NCI-H128 (cell line): ENCODE measurements at regions not wholly inside any gene's neighbourhood (a gene's known extent, or its start where the extent isn't known, plus 50 kb on each side); places are given as distances from the start of the nearest gene placed in this dataset.
"Not testable (repeated sequence)": the region's sequence is repeated elsewhere in the genome, so short reads cannot be mapped to it uniquely, and the experiment has no call there.

Source experiments
- DNase-seq: peaks from one replicate; lab custom pipeline; 2025; ENCODE audit not compliant: unreplicated experiment; lab: John Stamatoyannopoulos, UW

- no peak for DNase-seq
Measured at GRCh38 chr10:128571745-128572144, 445.5 kb upstream of the MKI67 start.

GRCh38 chr10:128572696-128573095 lies 446.5 kb upstream of the MKI67 start:
- no peak for DNase-seq

- DNase-seq: no peak
Measured at GRCh38 chr10:128573281-128573845, 447.1 kb upstream of the MKI67 start.

DNA sequence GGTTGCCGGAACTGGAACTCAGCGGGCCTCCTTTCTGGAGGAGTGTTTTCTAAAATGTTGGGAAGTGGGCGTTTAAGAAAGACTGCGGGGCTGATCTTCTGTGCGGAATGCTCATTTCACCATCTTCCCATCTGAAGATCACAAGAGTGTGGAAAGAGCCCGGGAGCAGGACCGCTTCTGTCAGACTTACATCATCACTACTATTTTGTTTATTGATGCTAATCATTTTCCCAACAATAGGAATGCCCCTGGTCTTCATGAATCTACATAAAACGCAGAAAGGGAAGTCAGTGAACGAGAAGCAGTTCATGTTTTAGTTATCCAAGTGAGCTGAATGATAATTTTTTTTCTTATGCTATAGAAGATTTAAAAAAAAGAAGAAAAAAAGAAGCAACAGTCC lies 447.8 kb upstream of the MKI67 start:
- no peak for DNase-seq

GRCh38 chr10:128574581-128575210 lies 448.5 kb upstream of the MKI67 start:
- no peak for DNase-seq

- DNase-seq: no peak
Measured at GRCh38 chr10:128575761-128576160, 449.5 kb upstream of the MKI67 start.

DNA sequence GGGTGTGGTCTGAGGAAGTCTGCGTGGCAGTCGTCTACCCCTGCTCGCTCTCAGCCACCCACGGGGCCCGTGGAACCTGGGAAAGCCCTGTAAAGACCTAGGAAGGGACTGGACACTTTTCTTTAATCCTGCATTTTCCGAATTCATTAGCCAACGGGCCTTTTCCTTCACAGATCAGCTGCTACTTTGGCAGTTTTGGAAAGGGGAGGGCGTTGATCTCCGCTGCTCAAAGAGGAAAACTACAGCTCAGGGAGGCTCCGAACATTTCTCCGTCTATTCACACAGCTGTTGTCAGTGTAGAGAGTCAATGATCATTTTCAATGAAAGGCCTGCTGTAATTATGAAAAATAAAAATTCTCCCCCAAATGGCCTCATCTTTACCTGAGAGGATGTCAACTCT lies 450.1 kb upstream of the MKI67 start:
- DNase-seq: no peak

DNA sequence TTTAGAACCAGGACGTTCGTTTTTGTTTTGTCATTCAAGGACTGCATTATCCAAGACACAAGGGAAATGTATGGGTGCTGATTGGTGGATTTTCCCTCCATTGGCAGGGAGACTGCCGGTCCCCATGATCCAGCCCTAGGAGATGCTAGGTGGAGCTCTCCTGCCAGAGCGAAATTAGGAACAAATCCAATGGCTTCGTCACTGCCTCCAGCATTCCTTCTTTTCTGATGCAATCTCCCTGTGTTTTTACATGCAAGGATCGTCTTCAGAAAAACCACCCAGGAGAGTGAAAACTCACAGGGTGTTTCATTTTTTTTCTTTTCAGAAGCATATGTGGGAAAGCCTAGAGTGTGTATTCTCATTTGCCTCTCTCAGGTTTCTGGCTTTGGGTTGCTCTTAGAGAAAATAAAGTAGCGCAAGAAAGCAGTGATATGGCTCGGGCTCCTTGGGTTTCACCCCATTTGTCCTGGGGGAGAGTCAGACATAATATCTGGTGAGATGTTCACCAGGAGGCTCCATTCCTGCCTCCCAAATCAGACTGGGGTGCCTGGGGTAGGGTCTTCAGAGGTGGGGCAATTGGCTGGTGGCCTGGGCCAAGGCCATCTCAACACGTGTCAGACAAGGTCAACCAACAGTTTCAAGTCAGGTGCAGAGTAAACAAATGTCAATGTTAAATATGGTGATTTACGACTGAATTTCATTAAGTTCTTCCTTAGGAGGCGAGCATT lies 450.9 kb upstream of the MKI67 start:
- no peak for DNase-seq

DNA sequence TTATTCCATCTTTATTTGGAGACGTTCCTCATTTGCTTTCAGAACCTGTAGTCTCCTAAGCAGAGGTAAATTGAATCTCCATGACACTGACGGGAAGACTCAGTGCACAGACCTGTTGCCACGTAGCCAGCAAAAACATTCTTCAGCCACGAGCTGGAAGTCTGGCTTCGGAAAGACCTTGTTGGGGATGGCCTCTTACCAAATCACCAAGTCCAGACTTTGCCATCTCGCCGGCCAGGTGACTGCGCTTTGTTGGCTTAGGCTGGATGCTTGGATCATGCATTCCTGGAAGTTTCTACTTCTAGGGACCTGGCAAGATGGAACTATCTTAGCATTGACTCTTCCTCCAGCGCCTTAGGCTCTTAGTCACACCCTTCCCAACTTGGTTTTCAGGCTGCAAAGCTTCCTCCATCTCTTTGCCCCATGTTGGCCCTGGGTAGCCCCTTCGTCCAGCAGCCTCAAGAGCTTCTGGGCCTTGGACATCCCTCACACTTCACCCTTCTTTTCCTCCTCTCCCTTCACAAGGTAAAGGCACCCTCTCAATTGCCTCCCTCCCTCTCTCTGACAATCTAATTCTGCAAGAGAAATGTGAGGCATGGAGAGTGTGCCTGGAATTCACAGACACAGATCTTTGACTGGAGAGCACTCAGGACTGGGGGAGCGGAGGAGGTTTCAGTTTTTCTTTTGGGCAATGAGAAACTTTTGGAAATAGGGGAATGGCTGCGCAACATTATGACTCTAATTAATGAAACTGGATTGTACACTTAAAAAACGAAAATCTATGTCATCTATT lies 451.9 kb upstream of the MKI67 start:
- DNase-seq: no peak

DNA sequence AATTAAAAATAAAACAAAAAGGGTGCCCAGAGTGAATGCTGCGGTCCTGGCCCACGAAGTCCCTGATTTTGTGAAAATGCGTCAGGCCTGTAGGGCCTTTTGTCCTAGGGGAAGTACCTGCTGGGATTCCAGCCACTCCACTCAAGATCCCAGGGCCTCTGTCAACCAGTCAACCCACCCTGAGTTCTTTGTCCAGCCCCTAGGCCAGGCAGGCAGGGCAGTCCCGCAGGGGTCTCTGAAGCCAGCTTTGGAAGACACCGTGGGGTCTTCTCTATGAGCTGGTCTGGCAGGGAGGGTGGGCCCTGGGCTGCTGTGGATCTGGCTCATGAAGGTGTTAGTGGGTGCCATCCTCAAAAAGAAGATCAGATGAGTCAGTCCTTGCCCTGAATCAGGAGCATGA lies 452.5 kb upstream of the MKI67 start:
- DNase-seq: no peak

DNA sequence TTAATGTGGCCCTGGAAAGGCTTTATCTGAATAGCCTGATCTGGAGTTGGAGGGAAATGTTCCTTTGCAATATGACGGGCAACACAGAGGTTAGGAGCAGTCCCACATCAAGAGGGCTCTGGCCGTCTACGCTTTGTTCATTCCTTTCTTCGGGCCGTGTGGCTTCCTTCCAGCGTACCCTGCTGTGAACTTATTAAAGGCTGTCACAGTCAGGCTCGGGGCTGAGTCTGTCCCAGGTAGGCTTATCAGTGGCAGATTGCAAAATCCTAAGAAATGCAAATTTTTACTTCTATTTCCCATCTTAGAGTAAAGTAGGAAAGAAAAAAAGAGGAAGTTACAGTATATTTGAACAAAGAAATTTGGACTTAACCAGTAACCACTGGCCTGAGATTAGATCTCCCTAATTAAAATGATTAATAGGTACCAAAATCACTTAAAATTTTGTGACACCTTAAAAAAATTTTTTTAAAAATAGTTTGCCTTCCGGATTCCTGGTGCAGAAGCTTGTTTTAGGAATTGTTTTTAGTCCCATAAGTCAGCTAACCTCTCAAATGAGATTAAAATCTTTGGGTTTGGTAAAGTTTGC lies 453.1 kb upstream of the MKI67 start:
- no peak for DNase-seq

DNA sequence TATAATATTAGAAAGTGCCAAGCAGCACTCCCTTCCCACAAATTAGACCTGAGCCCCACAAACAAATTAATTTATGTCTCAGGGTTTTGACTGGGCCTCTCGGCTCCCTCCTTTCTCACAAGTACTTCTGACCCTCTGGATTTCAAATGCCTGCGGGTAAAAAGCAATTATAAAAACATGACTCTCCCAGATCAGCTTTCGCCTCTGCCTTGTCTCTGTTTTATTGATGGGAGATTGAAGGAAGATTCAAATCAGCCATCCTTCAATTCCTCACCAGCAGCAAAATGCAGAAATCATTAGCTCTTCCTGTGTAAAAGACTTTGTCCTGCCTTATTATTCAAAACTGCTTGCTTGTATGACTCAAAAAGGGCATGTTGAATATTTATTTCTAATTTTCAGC lies 453.7 kb upstream of the MKI67 start:
- DNase-seq: no peak

- DNase-seq: not testable (repeated sequence)
Measured at GRCh38 chr10:128583125-128583524, 456.9 kb upstream of the MKI67 start.

DNA sequence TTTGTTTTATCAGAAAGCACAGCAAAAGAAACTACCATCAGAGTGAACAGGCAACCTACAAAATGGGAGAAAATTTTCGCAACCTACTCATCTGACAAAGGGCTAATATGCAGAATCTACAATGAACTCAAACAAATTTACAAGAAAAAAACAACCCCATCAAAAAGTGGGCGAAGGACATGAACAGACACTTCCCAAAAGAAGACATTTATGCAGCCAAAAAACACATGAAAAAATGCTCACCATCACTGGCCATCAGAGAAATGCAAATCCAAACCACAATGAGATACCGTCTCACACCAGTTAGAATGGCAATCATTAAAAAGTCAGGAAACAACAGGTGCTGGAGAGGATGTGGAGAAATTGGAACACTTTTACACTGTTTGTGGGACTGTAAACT lies 460.4 kb upstream of the MKI67 start:
- not testable (repeated sequence) for DNase-seq

GRCh38 chr10:128587689-128588088 lies 461.5 kb upstream of the MKI67 start:
- DNase-seq: no peak

DNA sequence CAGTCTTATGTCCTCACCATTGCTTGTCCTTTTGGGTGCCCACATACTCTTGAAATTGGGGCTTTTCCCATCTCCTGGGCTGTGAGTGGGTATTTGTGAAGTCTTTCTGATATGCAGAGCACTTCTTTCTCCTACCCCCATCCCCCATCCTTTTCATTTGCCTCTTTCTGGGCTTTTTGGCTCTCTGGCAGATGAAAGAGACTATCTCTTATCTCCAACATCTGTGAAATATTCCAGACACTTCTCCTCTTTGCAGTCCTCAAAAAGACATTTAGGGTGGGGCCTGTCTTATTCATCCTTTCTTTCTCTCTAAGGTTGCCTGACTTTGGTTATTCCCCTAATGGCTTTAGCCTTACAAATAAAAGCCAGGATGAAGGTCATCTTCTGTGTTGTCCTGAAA lies 462.2 kb upstream of the MKI67 start:
- DNase-seq: no peak

GRCh38 chr10:128594688-128595087 lies 468.5 kb upstream of the MKI67 start:
- no peak for DNase-seq

GRCh38 chr10:128596906-128597305 lies 470.7 kb upstream of the MKI67 start:
- DNase-seq: no peak

DNA sequence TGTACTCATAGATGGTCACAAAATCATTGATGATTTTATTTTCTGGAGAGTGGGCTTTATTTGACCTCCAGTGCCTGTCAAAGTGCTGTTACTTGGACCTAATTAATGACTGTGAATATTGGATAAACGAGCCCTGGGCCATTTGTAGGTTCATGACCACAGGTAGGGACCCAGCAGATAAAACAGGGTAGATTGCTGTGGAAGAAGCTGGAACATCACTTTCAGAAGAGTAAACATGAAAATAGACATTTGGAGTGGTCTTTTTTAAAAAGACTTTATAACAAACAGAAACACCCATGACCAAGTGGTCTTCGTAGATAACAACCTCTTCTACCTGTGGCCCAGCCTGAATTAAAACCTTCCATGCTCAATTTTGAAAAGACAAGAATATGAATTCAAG lies 472.8 kb upstream of the MKI67 start:
- DNase-seq: no peak

- no peak for DNase-seq
Measured at GRCh38 chr10:128599538-128599937, 473.3 kb upstream of the MKI67 start.

DNA sequence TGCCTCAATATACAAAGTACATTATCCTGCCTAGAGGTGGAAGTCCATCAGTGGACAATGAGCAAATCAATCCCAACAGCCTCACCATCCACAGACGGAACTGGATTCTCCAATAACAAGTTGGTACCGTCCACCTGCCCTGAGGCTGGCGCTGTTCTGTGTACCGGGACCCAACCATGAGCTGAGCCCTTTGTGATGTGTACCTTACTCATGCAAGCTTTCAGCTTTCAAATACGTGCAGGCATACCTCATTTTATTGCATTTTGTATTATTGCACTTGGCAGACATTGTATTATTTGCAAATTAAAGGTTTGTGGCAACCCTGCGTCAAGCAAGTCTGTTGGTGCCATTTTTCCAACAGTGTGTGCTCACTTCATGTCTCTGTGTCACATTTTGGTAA lies 476.0 kb upstream of the MKI67 start:
- DNase-seq: no peak
